HEK293 (cell line): ENCODE measurements at regions not wholly inside any gene's neighbourhood (a gene's known extent, or its start where the extent isn't known, plus 50 kb on each side); places are given as distances from the start of the nearest gene placed in this dataset.

Source experiments
- CTCF ChIA-PET: fragments of 350-600 bp; formaldehyde crosslinking; extraction: SDS; loops from one replicate; lab custom pipeline; 2021; ENCODE audit warnings: antibody characterized with exemption; lab: Yijun Ruan, JAX
- POLR2A ChIA-PET: fragments of 300-600 bp; formaldehyde crosslinking; extraction: SDS; loops from one replicate; lab custom pipeline; 2020; ENCODE audit warnings: antibody characterized with exemption, inconsistent platforms; lab: Yijun Ruan, JAX
- H3K27ac ChIP-seq: fragments of 200-500 bp; sonication (Bioruptor generic); 2 replicates; pipeline ENCODE4 v1.5.1; 2014; ENCODE audit warnings: low read depth, low read length, control low read depth, inconsistent platforms; ENCODE audit errors: extremely low read depth
- H3K36me3 ChIP-seq, 2 experiments: fragments of 200-500 bp in 1 of 2; sonication (Bioruptor generic) in 1 of 2; 1 replicate in 1 of 2; 2 replicates in 1 of 2; pipeline ENCODE4 v1.5.1; 2014 to 2017; ENCODE audit warnings: inconsistent platforms in 2 of 2, low read length in 2 of 2; ENCODE audit not compliant: control insufficient read depth in 2 of 2, insufficient read depth in 1 of 2
- H3K4me1 ChIP-seq: fragments of 200-500 bp; sonication (Bioruptor generic); 2 replicates; pipeline ENCODE4 v1.5.1; 2014; ENCODE audit warnings: mild to moderate bottlenecking, low read length, inconsistent platforms; ENCODE audit not compliant: control insufficient read depth, insufficient read depth
- H3K4me3 ChIP-seq: 2 replicates; pipeline ENCODE4 v1.5.1; 2011; ENCODE audit warnings: low read depth, mild to moderate bottlenecking, control low read depth, low read length, moderate library complexity
- H3K9me3 ChIP-seq: fragments of 200-500 bp; sonication (Bioruptor generic); 2 replicates; pipeline ENCODE4 v1.5.1; 2014; ENCODE audit warnings: low read depth, low read length, inconsistent platforms; ENCODE audit not compliant: control insufficient read depth, insufficient read depth
- GFI1B ChIP-seq: fragments of 450-650 bp; formaldehyde crosslinking; IDR thresholded peaks from 2 replicates; pipeline ENCODE4 v1.5.1; 2016; ENCODE audit warnings: missing biosample characterization, missing genetic modification characterization
- PATZ1 ChIP-seq: fragments of 450-650 bp; formaldehyde crosslinking; IDR thresholded peaks from 2 replicates; pipeline ENCODE4 v1.5.1; 2016; ENCODE audit warnings: missing biosample characterization, missing genetic modification characterization
- PRDM1 ChIP-seq: fragments of 450-650 bp; formaldehyde crosslinking; IDR thresholded peaks from 2 replicates; pipeline ENCODE4; 2016; ENCODE audit warnings: missing biosample characterization, missing genetic modification characterization
- REST ChIP-seq: fragments of 450-650 bp; formaldehyde crosslinking; IDR thresholded peaks from 2 replicates; pipeline ENCODE4 v1.5.1; 2016; ENCODE audit warnings: missing biosample characterization, missing genetic modification characterization
- SP2 ChIP-seq: fragments of 450-650 bp; formaldehyde crosslinking; IDR thresholded peaks from 2 replicates; pipeline ENCODE4 v1.5.1; 2016; ENCODE audit warnings: missing biosample characterization, missing genetic modification characterization
- ZNF10 ChIP-seq: fragments of 450-650 bp; formaldehyde crosslinking; IDR thresholded peaks from 2 replicates; pipeline ENCODE4 v1.5.1; 2017; ENCODE audit warnings: missing biosample characterization, missing genetic modification characterization
- ZNF157 ChIP-seq: fragments of 450-650 bp; formaldehyde crosslinking; IDR thresholded peaks from 2 replicates; pipeline ENCODE4 v1.5.1; 2016; ENCODE audit warnings: missing biosample characterization, missing genetic modification characterization
- ZNF174 ChIP-seq: fragments of 450-650 bp; formaldehyde crosslinking; IDR thresholded peaks from 2 replicates; pipeline ENCODE4 v1.5.0; 2017; ENCODE audit warnings: missing biosample characterization, mild to moderate bottlenecking, missing genetic modification characterization
- ZNF24 ChIP-seq: fragments of 450-650 bp; formaldehyde crosslinking; IDR thresholded peaks from 2 replicates; pipeline ENCODE4 v1.5.1; 2016; ENCODE audit warnings: missing biosample characterization, missing genetic modification characterization
- ZNF302 ChIP-seq: fragments of 450-650 bp; formaldehyde crosslinking; IDR thresholded peaks from 2 replicates; pipeline ENCODE4 v1.5.1; 2016; ENCODE audit warnings: missing biosample characterization, missing genetic modification characterization, low read depth
- ZNF530 ChIP-seq: fragments of 450-650 bp; formaldehyde crosslinking; IDR thresholded peaks from 2 replicates; pipeline ENCODE4 v1.5.1; 2016; ENCODE audit warnings: low read depth, missing biosample characterization, missing genetic modification characterization
- ZNF548 ChIP-seq: fragments of 450-650 bp; formaldehyde crosslinking; IDR thresholded peaks from 2 replicates; pipeline ENCODE4 v1.5.1; 2016; ENCODE audit warnings: missing biosample characterization, missing genetic modification characterization
- ZNF560 ChIP-seq: fragments of 450-650 bp; formaldehyde crosslinking; IDR thresholded peaks from 2 replicates; pipeline ENCODE4 v1.5.1; 2017; ENCODE audit warnings: missing biosample characterization, missing genetic modification characterization, borderline replicate concordance
- ZNF692 ChIP-seq: fragments of 450-650 bp; formaldehyde crosslinking; IDR thresholded peaks from 2 replicates; pipeline ENCODE4 v1.5.1; 2016; ENCODE audit warnings: missing biosample characterization, missing genetic modification characterization
- ZNF785 ChIP-seq: fragments of 450-650 bp; formaldehyde crosslinking; IDR thresholded peaks from 2 replicates; pipeline ENCODE4 v1.5.1; 2016; ENCODE audit warnings: missing biosample characterization, missing genetic modification characterization
- TF ChIP-seq, protein P1 (sequence below): fragments of 450-650 bp; formaldehyde crosslinking; IDR thresholded peaks from 2 replicates; pipeline ENCODE4 v1.5.1; 2017; ENCODE audit warnings: missing biosample characterization, missing genetic modification characterization
- TF ChIP-seq, protein P2 (sequence below): fragments of 450-650 bp; formaldehyde crosslinking; IDR thresholded peaks from 2 replicates; pipeline ENCODE4 v1.5.1; 2016; ENCODE audit warnings: missing biosample characterization, missing genetic modification characterization
- TF ChIP-seq, protein P3 (sequence below): fragments of 450-650 bp; formaldehyde crosslinking; IDR thresholded peaks from 2 replicates; pipeline ENCODE4 v1.5.1; 2016; ENCODE audit warnings: missing biosample characterization, missing genetic modification characterization, borderline replicate concordance

- TF ChIP-seq, protein P1, sequence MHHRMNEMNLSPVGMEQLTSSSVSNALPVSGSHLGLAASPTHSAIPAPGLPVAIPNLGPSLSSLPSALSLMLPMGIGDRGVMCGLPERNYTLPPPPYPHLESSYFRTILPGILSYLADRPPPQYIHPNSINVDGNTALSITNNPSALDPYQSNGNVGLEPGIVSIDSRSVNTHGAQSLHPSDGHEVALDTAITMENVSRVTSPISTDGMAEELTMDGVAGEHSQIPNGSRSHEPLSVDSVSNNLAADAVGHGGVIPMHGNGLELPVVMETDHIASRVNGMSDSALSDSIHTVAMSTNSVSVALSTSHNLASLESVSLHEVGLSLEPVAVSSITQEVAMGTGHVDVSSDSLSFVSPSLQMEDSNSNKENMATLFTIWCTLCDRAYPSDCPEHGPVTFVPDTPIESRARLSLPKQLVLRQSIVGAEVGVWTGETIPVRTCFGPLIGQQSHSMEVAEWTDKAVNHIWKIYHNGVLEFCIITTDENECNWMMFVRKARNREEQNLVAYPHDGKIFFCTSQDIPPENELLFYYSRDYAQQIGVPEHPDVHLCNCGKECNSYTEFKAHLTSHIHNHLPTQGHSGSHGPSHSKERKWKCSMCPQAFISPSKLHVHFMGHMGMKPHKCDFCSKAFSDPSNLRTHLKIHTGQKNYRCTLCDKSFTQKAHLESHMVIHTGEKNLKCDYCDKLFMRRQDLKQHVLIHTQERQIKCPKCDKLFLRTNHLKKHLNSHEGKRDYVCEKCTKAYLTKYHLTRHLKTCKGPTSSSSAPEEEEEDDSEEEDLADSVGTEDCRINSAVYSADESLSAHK (tag by site-specific recombination): no peak
- no peak for TF ChIP-seq ZNF10
- no peak for TF ChIP-seq GFI1B (tag by site-specific recombination)
- TF ChIP-seq, protein P2, sequence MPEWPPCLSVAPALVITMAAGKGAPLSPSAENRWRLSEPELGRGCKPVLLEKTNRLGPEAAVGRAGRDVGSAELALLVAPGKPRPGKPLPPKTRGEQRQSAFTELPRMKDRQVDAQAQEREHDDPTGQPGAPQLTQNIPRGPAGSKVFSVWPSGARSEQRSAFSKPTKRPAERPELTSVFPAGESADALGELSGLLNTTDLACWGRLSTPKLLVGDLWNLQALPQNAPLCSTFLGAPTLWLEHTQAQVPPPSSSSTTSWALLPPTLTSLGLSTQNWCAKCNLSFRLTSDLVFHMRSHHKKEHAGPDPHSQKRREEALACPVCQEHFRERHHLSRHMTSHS (tag by site-specific recombination): no peak
- no peak for TF ChIP-seq ZNF24 (tag by site-specific recombination)
These were observed 96.9 kb downstream of the ZPLD1 start (continued) for GRCh38 chr3:102531686-102532085.

GRCh38 chr3:102532901-102533300, 98.1 kb downstream of the ZPLD1 start:
- POLR2A ChIA-PET: no interaction called here
- H3K36me3 ChIP-seq: no peaks in the 10 kb centered on the region
- no peaks in the 10 kb centered on the region for H3K4me1 ChIP-seq
- H3K4me3 ChIP-seq: no peak overlapping the region
- CTCF ChIA-PET: interaction anchor here (9.5 kb wide), 1 partner anchor 304 kb away, joined by 93 read pairs; no protein-coding TSS in a partner anchor
- TF ChIP-seq ZNF530 (tag by site-specific recombination) (no peak), ZNF560 (tag by site-specific recombination) (no peak), PATZ1 (tag by site-specific recombination) (no peak), ZNF302 (no peak), ZNF174 (tag by site-specific recombination) (no peak), ZNF548 (tag by site-specific recombination) (no peak), SP2 (tag by site-specific recombination) (no peak), ZNF157 (no peak), ZNF785 (tag by site-specific recombination) (no peak), ZNF692 (tag by site-specific recombination) (no peak)
- TF ChIP-seq, protein P3, sequence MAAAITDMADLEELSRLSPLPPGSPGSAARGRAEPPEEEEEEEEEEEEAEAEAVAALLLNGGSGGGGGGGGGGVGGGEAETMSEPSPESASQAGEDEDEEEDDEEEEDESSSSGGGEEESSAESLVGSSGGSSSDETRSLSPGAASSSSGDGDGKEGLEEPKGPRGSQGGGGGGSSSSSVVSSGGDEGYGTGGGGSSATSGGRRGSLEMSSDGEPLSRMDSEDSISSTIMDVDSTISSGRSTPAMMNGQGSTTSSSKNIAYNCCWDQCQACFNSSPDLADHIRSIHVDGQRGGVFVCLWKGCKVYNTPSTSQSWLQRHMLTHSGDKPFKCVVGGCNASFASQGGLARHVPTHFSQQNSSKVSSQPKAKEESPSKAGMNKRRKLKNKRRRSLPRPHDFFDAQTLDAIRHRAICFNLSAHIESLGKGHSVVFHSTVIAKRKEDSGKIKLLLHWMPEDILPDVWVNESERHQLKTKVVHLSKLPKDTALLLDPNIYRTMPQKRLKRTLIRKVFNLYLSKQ (tag by site-specific recombination): no peak
- no peak overlapping the region for H3K27ac ChIP-seq
- no peaks in the 10 kb centered on the region for H3K9me3 ChIP-seq

DNA sequence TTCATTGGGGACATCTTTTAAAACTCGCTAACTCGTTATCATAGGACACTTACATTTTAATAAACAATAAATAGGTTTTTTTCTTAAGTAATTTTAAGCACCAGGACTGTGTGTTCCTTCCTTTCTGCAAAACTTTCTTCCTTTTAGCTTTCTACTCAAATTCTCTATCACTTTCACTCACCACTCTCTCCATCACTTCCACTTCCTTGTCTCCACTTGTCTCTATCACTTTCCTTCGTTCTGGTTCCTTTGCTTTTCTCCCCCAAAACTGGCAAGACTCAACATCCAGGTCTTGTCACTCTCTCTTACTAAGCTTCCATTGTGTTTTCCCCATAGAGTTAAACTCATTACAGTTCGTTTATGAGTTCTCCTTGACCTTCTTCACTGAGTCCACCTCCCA, 99.0 kb downstream of the ZPLD1 start:
- no peaks in the 10 kb centered on the region for H3K9me3 ChIP-seq
- TF ChIP-seq PRDM1 (tag by site-specific recombination) (peak; percentile 98), REST (tag by site-specific recombination) (no peak)
- H3K4me1 ChIP-seq: no peaks in the 10 kb centered on the region
- POLR2A ChIA-PET: no interaction called here
- H3K36me3 ChIP-seq: no peaks in the 10 kb centered on the region
- H3K27ac ChIP-seq: no peak overlapping the region
- H3K4me3 ChIP-seq: no peak overlapping the region
- CTCF ChIA-PET: interaction anchor here (0.6 to 9.5 kb wide), 3 partner anchors 67 to 558 kb away, joined by 3 to 93 read pairs (median 3); no protein-coding TSS in a partner anchor
